GM21360 (cell line): ENCODE measurements at regions not wholly inside any gene's neighbourhood (a gene's known extent, or its start where the extent isn't known, plus 50 kb on each side); places are given as distances from the start of the nearest gene placed in this dataset.
A peak's percentile ranks its signal among the peaks of the same experiment; 100 is the strongest.
"Not testable (repeated sequence)": the region's sequence is repeated elsewhere in the genome, so short reads cannot be mapped to it uniquely, and the experiment has no call there.

Experiments used
- ATAC-seq: cut with Tn5 transposase; IDR thresholded peaks from one replicate; pipeline ENCODE4 v1.9.1; 2021; ENCODE audit warnings: mild to moderate bottlenecking, moderate library complexity; ENCODE audit not compliant: unreplicated experiment

GRCh38 chr11:86861810-86862209, 61.5 kb downstream of the PRSS23 start:
- ATAC-seq = no peak

GRCh38 chr11:86863476-86863875, 63.1 kb downstream of the PRSS23 start:
- ATAC-seq = no peak

GRCh38 chr11:86865436-86865835, 65.1 kb downstream of the PRSS23 start:
- no peak for ATAC-seq

- ATAC-seq = no peak
Observed at GRCh38 chr11:86869531-86869930, 69.2 kb downstream of the PRSS23 start.

- peak; percentile 79 for ATAC-seq
Observed at GRCh38 chr11:86869966-86870570, 69.7 kb downstream of the PRSS23 start.

- no peak for ATAC-seq
Observed at GRCh38 chr11:86873573-86874083, 73.3 kb downstream of the PRSS23 start.

GRCh38 chr11:86874304-86875056, 74.1 kb downstream of the PRSS23 start:
- ATAC-seq = no peak

GRCh38 chr11:86876716-86877234, 76.4 kb downstream of the PRSS23 start:
- no peak for ATAC-seq

- ATAC-seq = no peak
Observed at GRCh38 chr11:86877503-86877902, 77.2 kb downstream of the PRSS23 start.

GRCh38 chr11:86879241-86879640, 76.0 kb downstream of the FZD4 start:
- not testable (repeated sequence) for ATAC-seq

- no peak for ATAC-seq
Observed at GRCh38 chr11:86885311-86885710, 69.9 kb downstream of the FZD4 start.

GRCh38 chr11:86888164-86889000, 66.8 kb downstream of the FZD4 start:
- no peak for ATAC-seq

GRCh38 chr11:86889001-86889341, 66.2 kb downstream of the FZD4 start:
- ATAC-seq = no peak

- no peak for ATAC-seq
Observed at GRCh38 chr11:86891036-86891435, 64.2 kb downstream of the FZD4 start.

- ATAC-seq = no peak
Observed at GRCh38 chr11:86893235-86893634, 62.0 kb downstream of the FZD4 start.
